ENCODE measurements at regions not wholly inside any gene's neighbourhood (a gene's known extent, or its start where the extent isn't known, plus 50 kb on each side); places are given as distances from the start of the nearest gene placed in this dataset.
A peak's percentile ranks its signal among the peaks of the same experiment; 100 is the strongest.

DNA sequence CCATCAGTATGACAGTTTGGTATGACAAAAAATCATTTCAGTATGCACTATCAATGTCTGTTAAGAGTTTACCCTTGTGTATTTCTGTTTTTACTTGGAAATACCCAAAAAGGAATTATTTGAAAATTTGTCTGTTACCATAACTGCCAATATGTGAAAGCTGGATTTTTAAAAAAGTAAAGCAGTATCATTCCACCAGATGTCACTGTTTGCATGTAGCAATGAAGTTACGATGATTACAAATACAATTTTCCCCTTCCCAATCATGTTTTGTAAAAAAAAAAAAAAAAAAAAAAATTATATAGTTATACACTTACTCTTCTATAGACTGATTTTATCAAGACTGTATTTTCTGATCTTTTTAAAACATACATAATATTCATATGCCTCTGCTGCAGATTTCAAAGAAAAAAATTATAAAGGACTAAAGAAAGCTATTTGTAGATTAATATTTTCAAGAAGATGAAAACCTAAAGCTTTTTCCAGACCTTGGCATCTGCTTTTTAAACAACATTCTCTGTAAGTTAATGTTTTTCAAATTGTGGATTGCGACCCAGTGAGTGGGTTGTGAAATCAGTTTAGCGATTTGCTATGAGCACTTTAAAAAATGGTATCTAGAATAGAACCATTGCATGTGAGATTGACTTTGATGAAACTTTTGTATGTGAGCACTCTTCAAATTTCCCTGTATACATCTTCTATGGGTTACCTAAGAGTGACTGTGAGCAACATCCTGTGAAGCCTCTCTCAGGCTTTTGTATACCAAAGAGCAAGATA, 114.2 kb downstream of the TTC6 start:
- TF ChIP-seq POLR2A (IDR thresholded peaks at IDR 0.05): no peak
- TF ChIP-seq CTCF (IDR thresholded peaks at IDR 0.05): peak in 2 of 4 experiments; percentile 19 to 41
- no peak for TF ChIP-seq POLR2AphosphoS5 (IDR thresholded peaks at IDR 0.05)
